GM19463 (cell line): ENCODE measurements at regions not wholly inside any gene's neighbourhood (a gene's known extent, or its start where the extent isn't known, plus 50 kb on each side); places are given as distances from the start of the nearest gene placed in this dataset.
"Not testable (repeated sequence)": the region's sequence is repeated elsewhere in the genome, so short reads cannot be mapped to it uniquely, and the experiment has no call there.

Experiments used
- ATAC-seq: cut with Tn5 transposase; IDR thresholded peaks from one replicate; pipeline ENCODE4 v1.9.1; 2021; ENCODE audit warnings: mild to moderate bottlenecking, moderate library complexity; ENCODE audit not compliant: unreplicated experiment

DNA sequence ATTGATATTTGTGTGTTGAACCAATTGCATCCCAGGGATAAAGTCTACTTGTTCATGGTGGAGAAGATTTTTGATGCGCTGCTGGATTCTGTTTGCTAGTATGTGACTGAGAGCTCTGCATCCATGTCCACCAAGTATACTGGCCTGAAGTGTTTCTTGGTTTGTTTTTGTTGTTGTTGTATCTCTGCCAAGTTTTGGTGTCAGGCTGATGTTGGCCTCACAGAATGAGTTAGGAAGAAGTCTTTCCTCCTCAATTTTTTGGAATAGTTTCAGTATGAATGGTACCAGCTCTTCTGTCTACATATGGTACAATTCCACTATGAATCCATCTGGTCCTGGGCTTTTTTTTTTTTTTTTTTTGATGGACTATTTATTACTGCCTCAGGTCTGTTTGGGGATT lies 50.9 kb upstream of the OSTN start:
- no peak for ATAC-seq

DNA sequence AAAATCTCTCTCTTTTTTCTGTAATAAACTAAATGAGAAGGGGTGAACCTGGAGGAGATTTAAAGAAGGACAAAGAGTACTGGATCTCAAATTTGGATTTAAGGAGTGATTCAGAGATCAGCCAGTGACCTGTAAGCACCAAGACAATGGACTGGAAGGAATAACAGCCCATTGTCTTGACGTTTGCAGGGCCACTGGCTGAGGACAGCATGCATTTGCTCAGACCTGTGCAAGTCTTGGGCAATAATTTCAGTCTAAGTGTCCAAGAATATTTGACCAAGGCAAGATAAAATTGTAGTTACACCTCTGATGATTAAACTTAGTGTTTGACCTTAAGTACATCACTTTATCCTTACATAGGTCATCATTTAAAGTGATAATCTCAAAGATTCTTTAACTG lies 55.8 kb upstream of the OSTN start:
- ATAC-seq, result no peak

DNA sequence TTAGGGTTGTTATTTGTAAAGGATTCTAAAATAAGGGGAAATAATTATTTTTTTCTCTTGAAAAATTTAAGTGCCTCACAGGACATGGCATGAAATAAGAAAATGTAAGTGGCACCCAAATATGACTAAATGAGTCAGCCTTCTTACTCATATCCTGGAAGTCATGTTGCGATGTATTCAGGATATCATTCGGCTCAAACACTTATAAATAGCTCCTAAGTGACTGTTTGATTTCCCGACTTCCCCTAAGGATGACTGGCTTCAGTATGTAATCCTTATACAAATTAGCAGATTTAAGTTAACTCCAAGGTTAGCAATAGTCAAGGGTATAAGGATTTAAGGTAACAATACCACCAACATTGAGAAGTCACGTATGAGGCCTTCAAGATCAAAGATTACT lies 57.3 kb upstream of the OSTN start:
- no peak for ATAC-seq

DNA sequence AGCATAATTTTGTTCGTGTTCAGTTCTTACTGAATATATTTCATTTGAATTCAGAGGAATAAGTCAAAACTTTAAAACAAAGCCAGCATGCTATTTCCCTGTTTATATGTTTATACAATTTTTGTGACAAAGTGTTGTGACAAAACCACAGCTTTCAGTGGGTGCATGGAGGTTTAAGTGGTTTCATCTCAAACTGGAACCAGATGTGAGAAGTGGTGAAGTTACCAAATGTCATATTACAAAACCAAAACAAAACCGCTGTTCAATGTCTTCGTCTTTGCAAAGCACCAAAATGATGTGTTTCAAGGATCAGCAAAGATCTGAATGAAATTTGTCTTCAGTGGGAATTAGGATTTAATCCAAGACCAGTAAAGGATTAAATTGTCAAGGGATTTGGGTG lies 59.3 kb upstream of the OSTN start:
- peak; percentile 56 for ATAC-seq

DNA sequence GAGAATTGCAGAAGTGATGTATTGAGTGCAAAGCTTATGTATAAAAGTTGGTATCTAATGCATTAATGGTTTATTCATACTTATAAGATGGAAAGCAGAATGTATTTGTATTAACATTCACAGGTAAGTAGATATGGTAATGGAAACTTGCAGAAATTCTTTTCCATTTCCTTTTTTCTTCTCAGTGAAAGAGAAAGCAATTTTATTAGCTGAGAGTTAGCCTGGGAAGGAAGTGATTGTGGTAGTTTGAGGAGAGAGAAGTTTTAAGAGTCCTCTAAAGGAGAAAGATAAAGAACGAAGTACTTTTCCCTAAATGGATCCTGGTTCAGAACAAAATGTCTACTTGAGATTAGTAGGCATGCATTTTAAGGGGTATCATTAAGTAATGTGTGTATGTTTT lies 60.1 kb upstream of the OSTN start:
- ATAC-seq, result peak; percentile 26

DNA sequence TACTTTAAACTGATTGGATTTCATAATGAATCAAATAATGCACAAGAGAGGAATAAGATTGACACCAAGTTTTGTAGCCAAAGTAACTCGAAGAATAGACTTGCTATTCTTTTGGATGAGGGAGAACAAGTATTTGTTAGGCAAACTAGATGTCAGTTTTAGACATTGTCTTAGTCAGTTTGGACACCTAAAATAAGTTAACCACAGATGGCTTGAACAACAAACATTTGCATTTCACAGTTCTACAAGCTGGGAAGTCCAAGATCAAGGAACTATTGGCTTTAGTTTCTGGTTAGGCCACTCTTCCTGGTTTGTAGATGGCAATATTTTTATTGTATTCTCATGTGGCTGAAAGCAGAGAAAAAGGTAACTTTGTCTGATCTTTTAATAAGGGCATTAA lies 61.3 kb upstream of the OSTN start:
- ATAC-seq, result no peak

DNA sequence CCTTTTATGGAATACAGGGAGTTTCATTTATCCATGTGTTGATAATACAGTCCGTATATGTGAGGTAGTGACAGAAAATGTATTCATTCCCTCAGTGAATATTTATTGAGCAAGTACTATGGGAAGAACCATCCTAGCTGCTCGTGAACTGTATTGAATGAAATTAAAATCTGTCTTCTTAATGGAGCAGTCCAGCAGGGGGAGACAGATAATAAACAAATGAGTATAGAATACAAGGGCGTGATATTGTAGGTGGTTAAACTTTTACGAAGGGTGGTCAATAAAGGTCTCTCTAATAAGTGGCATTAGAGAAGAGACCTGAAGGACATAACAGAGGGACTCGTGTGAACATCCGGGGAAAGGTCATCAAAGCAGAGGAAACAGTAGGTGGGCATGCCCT lies 62.7 kb upstream of the OSTN start:
- no peak for ATAC-seq

DNA sequence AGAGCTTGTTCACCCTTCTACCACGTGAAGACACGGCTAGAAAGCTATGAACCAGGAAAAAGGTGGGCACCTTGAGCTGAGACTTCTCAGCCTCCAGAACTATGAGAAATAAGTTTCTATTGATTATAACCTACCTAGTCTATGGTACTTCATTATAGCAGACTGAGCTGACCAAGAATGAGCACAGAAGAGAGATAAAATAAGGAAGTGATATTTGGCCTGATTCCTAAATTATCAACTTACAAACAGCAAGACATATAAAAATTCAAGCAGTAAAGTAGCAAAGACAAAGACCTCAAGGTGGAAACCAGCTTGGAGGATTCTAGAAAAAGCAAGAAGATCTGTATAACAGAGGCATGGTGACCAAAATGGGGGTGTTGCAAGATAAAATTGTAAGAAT lies 63.9 kb upstream of the OSTN start:
- no peak for ATAC-seq

DNA sequence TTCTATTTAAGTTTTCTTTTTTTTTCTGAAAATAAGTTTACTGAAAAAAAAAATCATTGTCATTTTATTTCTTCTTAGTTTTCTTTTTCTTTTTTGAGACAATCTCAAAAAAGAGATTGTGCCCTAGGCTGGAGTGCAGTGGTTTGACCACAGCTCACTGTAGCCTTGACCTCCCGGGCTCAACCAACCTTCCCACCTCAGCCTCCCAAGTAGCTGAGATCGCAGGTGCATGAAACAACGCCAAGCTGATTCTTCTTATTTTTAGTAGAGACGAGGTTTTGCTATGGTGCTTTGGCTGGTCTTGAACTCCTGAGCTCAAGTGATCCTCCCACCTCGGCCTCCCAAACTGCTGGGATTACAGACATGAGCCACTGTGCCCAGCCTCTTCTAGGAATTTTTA lies 65.7 kb upstream of the OSTN start:
- no peak for ATAC-seq

DNA sequence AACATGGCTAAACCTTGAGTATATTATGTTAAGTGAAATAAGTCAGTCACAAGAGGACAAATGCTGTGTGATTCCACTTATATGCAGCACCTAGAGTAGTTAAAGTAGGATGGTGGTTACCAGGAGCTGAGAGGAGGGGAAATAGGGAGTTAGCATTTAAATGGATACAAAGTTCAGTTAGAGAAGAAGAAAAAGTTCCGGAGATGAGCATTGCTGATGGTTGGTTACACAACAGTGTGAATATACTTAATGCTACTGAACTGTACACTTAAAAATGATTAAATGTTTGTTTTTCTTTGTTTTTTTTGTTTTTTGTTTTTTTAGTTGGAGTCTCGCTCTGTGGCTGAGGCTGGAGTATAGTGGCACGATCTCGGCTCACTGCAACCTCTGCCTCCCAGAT lies 67.7 kb upstream of the OSTN start:
- ATAC-seq, result no peak

DNA sequence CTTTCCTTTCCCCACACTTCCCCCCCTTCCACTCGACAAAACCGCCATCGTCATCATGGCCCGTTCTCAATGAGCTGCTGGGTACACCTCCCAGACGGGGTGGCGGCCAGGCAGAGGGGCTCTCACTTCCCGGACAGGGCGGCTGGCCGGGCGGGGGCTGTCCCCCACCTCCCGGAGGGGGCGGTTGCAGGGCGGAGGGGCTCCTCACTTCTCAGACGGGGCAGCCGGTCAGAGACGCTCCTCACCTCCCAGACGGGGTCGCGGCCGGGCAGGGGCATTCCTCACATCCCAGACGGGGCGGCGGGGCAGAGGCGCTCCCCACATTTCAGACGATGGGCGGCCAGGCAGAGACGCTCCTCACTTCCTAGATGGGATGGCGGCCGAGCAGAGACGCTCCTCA lies 74.2 kb upstream of the OSTN start:
- ATAC-seq, result not testable (repeated sequence)

DNA sequence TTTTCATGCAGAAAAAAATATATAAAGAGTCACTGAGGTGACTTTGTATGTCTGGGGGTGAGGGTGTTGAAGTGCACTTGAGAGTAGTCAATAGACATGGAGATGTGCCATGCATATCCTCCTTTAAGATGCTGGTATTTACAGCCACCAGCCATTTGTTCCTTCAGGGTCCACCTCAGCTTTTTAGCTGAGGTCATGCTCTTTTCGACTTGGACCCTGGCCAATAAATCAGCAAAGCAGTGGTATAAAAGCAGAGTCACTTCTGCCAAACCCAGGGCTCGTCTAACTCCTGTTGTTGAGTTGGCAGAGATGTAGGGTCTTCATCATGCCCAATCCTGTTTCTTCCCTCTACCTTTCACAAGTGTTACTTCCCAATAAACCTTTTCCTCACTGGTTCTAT lies 75.1 kb upstream of the OSTN start:
- no peak for ATAC-seq

DNA sequence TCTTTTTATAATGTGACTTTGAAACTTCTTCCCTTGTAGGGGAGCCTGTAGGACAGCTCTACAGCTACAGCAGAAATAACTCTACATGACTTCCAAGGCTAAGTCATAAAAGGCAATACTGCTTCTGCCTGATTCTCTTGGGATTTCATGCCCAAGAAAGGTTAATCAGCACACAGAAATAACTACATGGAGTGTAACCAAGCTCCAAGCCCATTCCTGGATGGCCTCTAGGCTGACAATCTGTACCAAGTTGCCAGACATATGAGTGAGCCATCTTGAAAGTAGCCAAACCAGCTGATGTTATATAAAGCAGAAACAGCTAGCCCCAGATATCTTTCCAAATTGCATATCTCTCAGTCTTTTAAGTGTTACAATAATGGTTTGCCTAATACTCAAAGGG lies 75.8 kb upstream of the OSTN start:
- no peak for ATAC-seq

DNA sequence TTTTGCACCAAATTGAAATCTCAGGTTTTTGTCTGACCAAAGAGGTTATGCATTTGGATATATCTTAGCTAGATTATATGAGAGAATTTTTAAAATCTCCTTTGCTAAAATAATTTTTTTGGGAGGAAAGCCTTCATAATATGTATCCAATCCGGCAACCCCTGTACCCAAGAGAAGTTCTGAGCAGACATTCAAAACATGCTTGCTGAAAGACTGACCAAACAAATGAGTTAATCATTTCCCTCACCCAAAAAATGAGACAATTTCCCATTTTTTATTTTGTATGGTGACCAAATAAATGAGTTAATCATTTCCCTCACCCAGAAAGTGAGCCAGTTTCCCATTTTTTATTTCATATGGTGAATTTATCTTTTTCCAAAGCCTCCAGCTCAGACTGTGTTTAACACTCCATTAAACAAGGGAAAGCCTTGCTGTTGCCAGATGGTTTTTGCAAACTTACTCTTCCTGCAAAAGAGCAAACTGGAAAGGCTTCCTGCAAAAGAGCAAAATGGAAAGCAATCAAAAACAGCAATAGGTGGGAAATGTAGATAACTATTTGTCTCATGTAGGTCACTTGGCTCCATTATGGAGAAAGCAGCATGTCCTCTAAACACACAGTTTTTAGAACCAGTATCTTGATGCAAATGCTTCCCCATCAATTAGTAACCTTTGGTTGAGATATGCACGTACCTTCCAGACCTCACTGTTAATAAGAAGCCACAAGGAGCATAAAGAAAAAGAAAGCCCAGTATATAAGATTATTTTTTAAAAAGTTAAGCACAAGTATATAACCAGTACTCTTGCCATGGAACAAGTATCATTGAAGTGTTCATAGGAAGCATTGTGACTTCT lies 78.4 kb upstream of the OSTN start:
- ATAC-seq, result peak; percentile 56

DNA sequence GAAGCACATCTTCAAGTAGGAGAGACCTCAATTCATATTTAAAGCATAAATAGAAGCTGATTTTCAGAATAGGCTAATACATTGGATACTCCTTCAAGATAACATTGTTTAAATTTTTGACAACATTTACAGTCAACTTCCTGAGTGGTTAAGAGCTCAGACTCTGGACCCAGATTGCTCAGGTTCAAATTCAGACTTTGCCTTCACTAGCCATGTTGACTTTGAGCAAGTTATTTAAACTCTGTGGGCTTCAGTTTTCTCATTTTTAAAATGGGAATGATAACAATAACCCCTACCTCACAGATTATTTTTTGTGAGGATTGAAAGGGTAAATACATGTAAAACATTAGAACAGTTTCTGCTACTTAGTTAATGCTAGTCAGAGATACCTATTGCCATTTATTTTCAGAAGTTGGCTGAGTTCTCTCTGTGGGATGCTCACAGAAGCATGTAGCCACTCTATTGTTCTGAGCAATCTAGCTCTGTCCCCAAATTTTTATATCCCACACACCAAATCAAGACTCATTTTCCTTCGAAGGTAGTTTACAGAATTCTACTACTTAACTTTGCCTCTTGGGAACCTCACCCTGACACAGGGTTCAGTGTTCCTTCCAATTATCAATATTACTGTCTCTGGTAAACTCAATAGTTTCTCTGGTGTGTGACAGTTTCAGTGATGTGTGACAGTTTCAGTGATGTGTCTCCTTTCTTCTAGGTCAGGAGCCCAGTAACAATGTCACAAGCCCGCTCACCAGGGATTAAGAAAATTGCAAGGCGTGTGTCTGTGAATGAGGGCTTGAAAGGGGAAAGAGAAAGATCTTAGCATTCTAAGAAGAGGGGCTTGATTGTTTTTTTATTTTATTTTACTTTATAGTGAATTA lies 79.4 kb upstream of the OSTN start:
- ATAC-seq, result peak; percentile 86

DNA sequence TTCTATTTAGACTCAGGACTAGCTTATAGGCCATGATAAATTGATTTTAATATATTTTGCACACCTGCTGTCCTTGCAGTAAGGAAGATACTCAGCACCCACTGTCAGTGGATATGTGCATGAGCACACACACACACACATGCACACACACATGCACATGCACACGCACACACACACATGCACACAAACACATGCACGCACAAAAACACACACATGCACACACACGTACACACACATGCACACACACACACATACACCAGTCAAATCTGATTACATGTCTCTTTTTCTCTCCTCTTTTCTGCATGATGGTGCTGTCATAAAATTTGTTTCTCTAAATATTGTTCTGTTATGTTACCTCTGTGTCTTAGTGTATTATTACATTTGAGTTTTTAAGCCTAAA lies 87.3 kb upstream of the OSTN start:
- ATAC-seq, result no peak

DNA sequence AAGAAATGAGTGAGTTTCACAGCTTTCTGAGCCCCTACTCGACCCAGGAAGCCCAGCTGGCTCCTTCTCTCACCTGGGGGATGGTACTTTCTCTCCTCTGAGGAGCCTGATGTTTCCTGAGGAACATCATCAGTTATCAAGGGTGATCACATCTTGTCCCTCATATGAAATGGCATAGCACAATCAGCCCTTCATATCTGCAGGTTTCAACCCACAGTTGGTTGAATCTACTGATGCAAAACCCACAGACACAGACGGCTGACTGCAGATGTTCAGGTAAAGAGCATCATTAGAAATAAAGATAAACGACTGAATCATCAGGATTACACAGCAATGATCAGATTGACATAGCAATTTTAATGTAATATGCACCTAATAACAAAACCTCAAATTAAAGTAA lies 93.6 kb upstream of the OSTN start:
- peak; percentile 74 for ATAC-seq

DNA sequence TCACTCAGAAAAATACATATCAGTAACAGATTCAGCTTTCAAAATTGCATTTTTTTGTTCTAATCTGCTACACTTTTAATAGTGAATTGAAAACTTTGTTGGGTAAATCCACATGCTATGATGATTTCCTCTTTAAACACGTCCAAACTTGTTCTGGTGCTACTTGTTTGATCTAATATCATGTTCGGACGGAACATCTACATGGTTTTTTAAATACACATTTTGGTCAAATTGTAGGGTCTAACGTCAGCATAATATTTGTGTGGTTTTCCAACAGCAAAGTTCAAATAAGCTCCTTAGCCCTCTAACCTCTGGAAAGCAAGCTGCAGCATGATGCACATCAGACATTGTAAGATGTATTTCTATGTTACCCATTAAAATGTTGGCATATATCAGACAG lies 98.5 kb upstream of the OSTN start:
- no peak for ATAC-seq

DNA sequence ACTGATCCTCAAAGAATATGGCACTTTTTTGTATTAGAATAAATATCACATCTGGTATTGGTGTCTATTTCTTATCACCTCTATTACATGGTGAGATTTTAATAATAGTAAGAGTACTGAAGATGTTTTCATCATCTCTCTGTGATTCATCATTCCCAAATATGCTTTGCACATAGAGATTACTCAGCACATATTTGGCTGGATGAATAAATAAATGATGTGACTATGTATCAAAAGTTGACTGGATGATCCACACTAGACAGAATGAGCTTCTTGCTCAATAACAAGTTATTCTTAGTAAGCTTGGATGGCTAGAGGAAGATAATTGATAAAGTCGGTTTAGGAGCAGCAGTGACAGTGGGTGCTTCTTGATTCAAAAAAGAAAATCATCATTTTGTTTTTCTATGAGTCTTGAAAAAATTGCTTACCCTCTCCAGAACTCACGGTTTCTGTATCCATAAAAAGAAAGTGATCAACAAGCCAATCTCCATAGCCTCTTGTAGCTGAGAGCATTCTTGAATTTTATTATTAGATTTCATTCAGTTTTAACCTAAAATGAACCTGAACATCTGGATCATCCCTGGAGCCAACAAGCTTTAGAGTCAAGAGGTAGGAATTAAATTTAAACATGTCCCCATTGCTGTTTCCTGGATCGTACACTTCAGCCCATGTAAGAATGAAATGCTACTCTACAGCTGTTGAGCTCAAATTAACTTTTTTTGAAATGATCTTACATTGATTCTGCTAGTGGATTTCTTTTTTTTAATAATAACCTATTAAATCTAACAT lies 104.8 kb upstream of the OSTN start:
- no peak for ATAC-seq

DNA sequence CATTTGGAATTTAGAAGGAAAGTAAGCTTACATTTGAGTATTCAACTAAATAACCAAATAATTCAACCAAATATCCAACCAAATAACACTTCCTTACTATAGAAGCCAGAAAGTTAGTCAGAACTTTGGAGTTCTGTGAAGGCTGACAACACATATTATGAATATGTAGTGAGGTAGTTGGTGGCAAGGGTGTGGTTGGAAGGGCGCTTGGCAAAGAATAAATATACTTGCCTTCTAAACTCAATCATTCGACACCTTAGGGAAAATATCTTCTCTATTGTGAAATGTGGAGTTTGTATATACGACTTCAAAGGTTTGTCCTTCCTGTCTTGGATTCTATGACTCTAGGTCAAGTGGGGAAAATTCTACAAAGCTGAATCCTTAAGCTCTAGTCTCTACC lies 111.7 kb upstream of the OSTN start:
- ATAC-seq, result no peak

DNA sequence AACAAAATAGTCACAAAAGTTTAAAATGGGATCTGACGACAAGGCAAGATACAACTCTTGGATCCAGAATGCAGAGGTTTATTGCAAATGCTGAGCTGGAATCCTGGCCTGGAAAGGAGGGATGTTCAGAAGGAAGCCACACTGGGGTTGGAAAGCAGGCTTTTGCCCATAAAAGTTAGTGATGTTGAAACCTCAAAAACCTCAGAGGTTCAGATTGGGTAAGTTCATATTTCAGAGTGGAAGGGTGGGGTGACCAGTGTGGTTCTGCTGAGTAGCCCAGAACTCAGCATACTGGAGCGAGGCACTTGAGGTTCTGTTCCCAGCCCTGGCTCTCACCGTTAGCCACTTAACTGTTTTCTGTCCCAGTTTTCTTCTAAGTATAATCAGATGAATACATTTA lies 114.0 kb upstream of the OSTN start:
- ATAC-seq, result no peak
